ENCODE measurements at regions not wholly inside any gene's neighbourhood (a gene's known extent, or its start where the extent isn't known, plus 50 kb on each side); places are given as distances from the start of the nearest gene placed in this dataset.

DNA sequence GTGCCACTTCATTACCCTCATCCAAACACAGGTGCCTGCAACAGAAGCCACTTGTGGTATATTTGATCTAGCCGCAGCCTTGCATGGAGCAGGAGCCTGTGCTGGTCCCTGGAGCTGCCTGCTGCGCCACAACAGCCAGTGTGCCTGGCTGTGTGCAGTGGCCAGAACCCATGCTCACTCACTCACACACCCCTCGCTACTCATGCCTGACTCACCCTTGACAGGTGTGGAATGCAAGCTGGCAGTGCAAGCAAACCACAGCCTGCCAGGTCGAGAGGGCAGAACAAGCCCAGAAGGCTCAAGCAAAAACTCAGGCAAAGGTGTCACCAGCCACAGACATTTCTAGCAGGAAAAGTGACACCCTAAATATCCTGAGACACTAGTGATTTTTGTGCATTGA lies 1510.9 kb downstream of the KCNT2 start:
- no peak overlapping the region for H3K4me3 ChIP-seq (replicated peaks in 1 of 3; ENCODE audit: insufficient read depth in 1 of 3, low read depth in 1 of 3, low read length in 3 of 3)
- H3K4me1 ChIP-seq (ENCODE audit: control insufficient read depth, extremely low read depth, insufficient read depth, low read length), result no peaks in the 10 kb centered on the region
- no peaks in the 10 kb centered on the region for H3K9me1 ChIP-seq (replicated peaks; ENCODE audit: control insufficient read depth, extremely low read depth, insufficient read depth, low read length)
- ChIA-PET POLR2A (no interaction called here), CTCF (no interaction called here)
- H4K20me1 ChIP-seq (replicated peaks; ENCODE audit: control insufficient read depth, extremely low read depth, insufficient read depth, low read length), result no peaks in the 10 kb centered on the region
- H3K36me3 ChIP-seq (ENCODE audit: control insufficient read depth in 2 of 2, extremely low read depth in 1 of 2, insufficient read depth in 2 of 2, low read length in 2 of 2), result no peaks in the 10 kb centered on the region
- DNase-seq (ENCODE audit: low read depth, low spot score) (no peak), FAIRE-seq (no peak)
- H3K27ac ChIP-seq (ENCODE audit: insufficient read depth, low read depth, low read length), result no peak overlapping the region
- intact Hi-C loops (cut with micrococcal nuclease) (no loop called here), dilution Hi-C loops (cut with MboI; ENCODE audit: extremely low pct_ligation_motif_present, low sequenced_read_pairs) (no loop called here)
- no peaks in the 10 kb centered on the region for H3K79me2 ChIP-seq (ENCODE audit: control insufficient read depth, insufficient read depth, low read length)
- no peak overlapping the region for H3K9ac ChIP-seq (replicated peaks; ENCODE audit: extremely low read depth, insufficient read depth, low read length)
- TF ChIP-seq POLR2AphosphoS5 (IDR thresholded peaks at IDR 0.05; ENCODE audit: insufficient read depth, low read depth, low read length), result no peak
- TF ChIP-seq, protein P1, sequence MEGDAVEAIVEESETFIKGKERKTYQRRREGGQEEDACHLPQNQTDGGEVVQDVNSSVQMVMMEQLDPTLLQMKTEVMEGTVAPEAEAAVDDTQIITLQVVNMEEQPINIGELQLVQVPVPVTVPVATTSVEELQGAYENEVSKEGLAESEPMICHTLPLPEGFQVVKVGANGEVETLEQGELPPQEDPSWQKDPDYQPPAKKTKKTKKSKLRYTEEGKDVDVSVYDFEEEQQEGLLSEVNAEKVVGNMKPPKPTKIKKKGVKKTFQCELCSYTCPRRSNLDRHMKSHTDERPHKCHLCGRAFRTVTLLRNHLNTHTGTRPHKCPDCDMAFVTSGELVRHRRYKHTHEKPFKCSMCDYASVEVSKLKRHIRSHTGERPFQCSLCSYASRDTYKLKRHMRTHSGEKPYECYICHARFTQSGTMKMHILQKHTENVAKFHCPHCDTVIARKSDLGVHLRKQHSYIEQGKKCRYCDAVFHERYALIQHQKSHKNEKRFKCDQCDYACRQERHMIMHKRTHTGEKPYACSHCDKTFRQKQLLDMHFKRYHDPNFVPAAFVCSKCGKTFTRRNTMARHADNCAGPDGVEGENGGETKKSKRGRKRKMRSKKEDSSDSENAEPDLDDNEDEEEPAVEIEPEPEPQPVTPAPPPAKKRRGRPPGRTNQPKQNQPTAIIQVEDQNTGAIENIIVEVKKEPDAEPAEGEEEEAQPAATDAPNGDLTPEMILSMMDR (IDR thresholded peaks at IDR 0.05; ENCODE audit: extremely low read depth in 1 of 2, insufficient read depth in 1 of 2, low read depth in 1 of 2, low read length in 2 of 2), result no peak
- TF ChIP-seq EZH2 (IDR thresholded peaks at IDR 0.05; ENCODE audit: borderline replicate concordance, low read depth, low read length, severe bottlenecking), result no peak
- TF ChIP-seq FOS (IDR thresholded peaks at IDR 0.05; ENCODE audit: borderline replicate concordance, insufficient read depth, low read length), result no peak
- no peak for TF ChIP-seq GATA2 (IDR thresholded peaks at IDR 0.05; ENCODE audit: insufficient read depth, insufficient read length, low read depth, low read length)
- TF ChIP-seq JUN (IDR thresholded peaks at IDR 0.05; ENCODE audit: borderline replicate concordance, insufficient read depth, insufficient read length, low read depth), result no peak
- no peak for TF ChIP-seq POLR2A (IDR thresholded peaks at IDR 0.05; ENCODE audit: low read depth, low read length)
- no peak for TF ChIP-seq MYC (IDR thresholded peaks at IDR 0.05; ENCODE audit: low read depth, low read length)
- TF ChIP-seq, protein P2, sequence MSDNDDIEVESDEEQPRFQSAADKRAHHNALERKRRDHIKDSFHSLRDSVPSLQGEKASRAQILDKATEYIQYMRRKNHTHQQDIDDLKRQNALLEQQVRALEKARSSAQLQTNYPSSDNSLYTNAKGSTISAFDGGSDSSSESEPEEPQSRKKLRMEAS (IDR thresholded peaks at IDR 0.05; ENCODE audit: insufficient read depth, insufficient read length), result no peak
- H3K9me3 ChIP-seq (replicated peaks; ENCODE audit: control insufficient read depth, insufficient read depth, low read length), result no peaks in the 10 kb centered on the region
- H3K4me2 ChIP-seq (ENCODE audit: insufficient read depth, low read length), result no peak overlapping the region
- no peak overlapping the region for H2AFZ ChIP-seq (ENCODE audit: low read depth, low read length)
- no TSS peak for BruUV-seq (replicated peaks)
- no peaks in the 10 kb centered on the region for H3K27me3 ChIP-seq (ENCODE audit: control insufficient read depth in 2 of 2, insufficient read depth in 2 of 2, low read length in 2 of 2)
